BE2C (cell line): ENCODE measurements at regions not wholly inside any gene's neighbourhood (a gene's known extent, or its start where the extent isn't known, plus 50 kb on each side); places are given as distances from the start of the nearest gene placed in this dataset.

Experiments used
- DNase-seq: peaks from one replicate; pipeline ENCODE4 v3.0.0-alpha.2; 2020
- H3K27me3 ChIP-seq: fragments of 250-450 bp; sonication (Bioruptor Pico); 2 replicates; pipeline ENCODE4 v1.5.1; 2020; ENCODE audit warnings: mild to moderate bottlenecking
- H3K36me3 ChIP-seq: fragments of 250-450 bp; sonication (Bioruptor Pico); 2 replicates; pipeline ENCODE4 v1.5.1; 2020; ENCODE audit warnings: mild to moderate bottlenecking
- H3K4me1 ChIP-seq: fragments of 250-450 bp; sonication (Bioruptor Pico); 2 replicates; pipeline ENCODE4 v1.5.1; 2020
- H3K4me3 ChIP-seq: 2 replicates; pipeline ENCODE4 v1.5.1; 2011; ENCODE audit warnings: low read depth, low read length
- H3K9me3 ChIP-seq: fragments of 250-450 bp; sonication (Bioruptor Pico); 2 replicates; pipeline ENCODE4 v1.5.1; 2020
- TF ChIP-seq, protein P1 (sequence below): IDR thresholded peaks from 2 replicates; pipeline ENCODE4 v1.5.1; 2012; ENCODE audit warnings: mild to moderate bottlenecking, low read depth, low read length

DNA sequence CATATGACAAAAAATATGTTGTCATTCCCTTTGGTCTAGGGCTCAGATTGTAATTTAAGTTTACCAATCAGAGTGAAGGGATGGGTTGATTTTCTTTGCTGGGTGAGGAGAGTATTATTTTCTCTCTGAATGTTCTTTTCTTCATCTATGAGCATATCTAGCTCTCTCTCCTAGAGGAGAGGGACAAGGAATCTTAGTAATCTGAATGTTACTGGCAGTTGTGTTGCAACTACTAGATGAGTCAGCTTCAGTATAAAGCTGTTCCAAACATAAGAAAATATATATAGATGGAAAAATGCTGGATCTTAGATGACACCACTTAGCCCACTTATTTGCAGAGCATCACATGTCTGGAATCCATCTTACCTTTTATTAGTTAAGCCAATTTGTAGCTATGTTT lies 259.3 kb downstream of the TUSC1 start:
- TF ChIP-seq, protein P1, sequence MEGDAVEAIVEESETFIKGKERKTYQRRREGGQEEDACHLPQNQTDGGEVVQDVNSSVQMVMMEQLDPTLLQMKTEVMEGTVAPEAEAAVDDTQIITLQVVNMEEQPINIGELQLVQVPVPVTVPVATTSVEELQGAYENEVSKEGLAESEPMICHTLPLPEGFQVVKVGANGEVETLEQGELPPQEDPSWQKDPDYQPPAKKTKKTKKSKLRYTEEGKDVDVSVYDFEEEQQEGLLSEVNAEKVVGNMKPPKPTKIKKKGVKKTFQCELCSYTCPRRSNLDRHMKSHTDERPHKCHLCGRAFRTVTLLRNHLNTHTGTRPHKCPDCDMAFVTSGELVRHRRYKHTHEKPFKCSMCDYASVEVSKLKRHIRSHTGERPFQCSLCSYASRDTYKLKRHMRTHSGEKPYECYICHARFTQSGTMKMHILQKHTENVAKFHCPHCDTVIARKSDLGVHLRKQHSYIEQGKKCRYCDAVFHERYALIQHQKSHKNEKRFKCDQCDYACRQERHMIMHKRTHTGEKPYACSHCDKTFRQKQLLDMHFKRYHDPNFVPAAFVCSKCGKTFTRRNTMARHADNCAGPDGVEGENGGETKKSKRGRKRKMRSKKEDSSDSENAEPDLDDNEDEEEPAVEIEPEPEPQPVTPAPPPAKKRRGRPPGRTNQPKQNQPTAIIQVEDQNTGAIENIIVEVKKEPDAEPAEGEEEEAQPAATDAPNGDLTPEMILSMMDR: no peak
- Histone ChIP-seq H3K4me1 (no peaks in the 10 kb centered on the region), H3K9me3 (no peaks in the 10 kb centered on the region), H3K4me3 (no peak overlapping the region), H3K36me3 (no peaks in the 10 kb centered on the region), H3K27me3 (no peaks in the 10 kb centered on the region)
- DNase-seq: no peak

DNA sequence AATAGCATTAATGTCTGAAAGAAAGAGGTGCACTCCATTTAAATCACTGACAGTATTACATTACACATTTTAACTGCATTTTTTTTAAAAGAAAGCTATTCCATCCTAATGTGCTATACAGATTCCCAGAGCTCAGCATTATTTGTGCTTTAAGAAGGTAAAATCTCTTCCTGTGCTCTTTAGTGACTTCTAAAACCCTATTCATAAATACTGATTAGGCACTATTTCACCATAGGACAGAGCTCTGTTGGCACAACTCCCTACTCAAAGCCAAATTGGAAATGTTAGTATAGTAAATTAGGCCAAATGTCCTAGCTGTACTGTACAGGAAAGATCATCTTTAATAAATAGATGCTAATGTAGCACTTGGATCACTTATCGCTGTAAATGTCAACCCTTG lies 262.5 kb downstream of the TUSC1 start:
- Histone ChIP-seq H3K4me1 (no peaks in the 10 kb centered on the region), H3K36me3 (no peaks in the 10 kb centered on the region), H3K4me3 (no peak overlapping the region), H3K9me3 (no peaks in the 10 kb centered on the region), H3K27me3 (no peaks in the 10 kb centered on the region)
- TF ChIP-seq, protein P1: no peak
- no peak for DNase-seq

DNA sequence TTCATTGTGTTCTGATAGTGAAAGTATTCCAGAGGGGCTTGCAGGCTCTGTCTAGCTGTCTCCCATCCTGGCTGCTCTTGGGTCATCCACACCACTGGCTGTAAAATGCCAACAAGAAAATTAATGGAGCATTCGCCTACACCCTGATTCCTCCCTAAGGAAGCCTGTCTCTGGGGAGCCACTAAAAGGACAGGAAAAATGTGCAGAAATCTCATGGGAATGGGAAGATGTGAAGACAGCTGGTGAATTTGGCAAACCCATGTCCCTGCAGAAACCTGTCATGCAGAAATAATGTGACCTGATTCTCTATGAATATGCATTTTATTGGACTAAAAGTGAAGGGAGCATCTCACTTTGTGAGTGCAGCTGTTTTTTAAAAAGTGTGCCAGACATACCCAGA lies 265.6 kb downstream of the TUSC1 start:
- Histone ChIP-seq H3K9me3 (no peaks in the 10 kb centered on the region), H3K4me3 (no peak overlapping the region), H3K27me3 (no peaks in the 10 kb centered on the region), H3K4me1 (no peaks in the 10 kb centered on the region), H3K36me3 (no peaks in the 10 kb centered on the region)
- TF ChIP-seq, protein P1: no peak
- no peak for DNase-seq

DNA sequence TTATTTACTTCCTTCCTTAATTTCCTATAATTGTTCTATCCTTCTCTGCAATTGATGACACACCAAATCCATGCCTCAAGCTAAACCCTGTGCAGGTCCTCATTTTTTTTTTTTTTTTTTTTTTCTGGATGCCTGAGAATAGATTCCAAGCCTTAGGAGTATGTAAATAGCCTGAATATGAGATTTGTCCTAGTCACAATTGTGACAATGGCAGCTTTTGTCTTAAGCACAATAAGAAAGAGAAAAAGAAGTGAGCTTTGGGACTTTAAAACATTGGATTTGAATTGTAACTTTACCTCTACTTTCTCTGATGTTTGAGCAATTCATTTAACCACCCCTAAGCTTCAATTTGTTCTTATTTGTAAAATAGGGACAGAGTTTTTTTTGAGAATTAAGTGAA lies 280.5 kb downstream of the TUSC1 start:
- no peaks in the 10 kb centered on the region for H3K4me1 ChIP-seq
- DNase-seq: no peak
- TF ChIP-seq, protein P1: no peak
- H3K27me3 ChIP-seq: no peaks in the 10 kb centered on the region
- H3K9me3 ChIP-seq: no peaks in the 10 kb centered on the region
- no peak overlapping the region for H3K4me3 ChIP-seq
- H3K36me3 ChIP-seq: no peaks in the 10 kb centered on the region

DNA sequence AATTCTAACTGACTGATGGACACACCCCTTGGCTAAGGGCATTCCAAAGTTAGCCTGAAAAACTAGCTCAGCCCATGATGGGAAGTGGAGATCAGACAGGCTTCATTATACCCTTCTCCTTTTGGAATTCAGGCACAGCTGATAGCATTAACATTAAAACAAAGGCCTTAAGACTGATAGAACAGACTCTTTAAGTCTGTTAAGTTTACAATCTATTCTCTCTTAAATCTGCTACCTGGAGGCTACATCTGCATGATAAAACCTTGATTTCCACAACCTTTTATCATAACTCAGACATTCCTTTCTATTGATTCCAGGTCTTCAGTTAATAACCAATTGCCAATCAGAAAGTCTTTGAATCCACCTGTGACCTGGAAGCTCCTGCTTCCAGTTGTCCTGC lies 281.4 kb downstream of the TUSC1 start:
- Histone ChIP-seq H3K4me1 (no peaks in the 10 kb centered on the region), H3K9me3 (no peaks in the 10 kb centered on the region), H3K4me3 (no peak overlapping the region), H3K36me3 (no peaks in the 10 kb centered on the region), H3K27me3 (no peaks in the 10 kb centered on the region)
- TF ChIP-seq, protein P1: no peak
- DNase-seq: no peak

DNA sequence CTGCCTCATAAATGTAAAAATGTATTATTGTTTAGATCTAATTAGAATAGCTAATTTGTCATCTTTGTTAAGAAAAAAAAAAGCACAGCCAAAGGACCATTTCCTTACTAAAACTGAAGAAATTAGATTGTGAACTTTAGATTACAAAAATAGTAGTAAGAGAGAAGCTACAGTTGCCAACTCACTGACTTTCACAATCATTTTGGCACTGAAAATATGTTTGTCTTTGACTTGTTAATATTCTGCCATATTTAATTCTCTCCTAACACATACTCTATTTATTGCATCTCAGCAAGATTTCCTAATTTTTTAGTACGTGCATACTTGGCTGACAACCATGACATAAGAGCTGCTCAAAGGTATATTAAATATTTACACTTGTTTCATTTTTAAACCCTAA lies 297.1 kb downstream of the TUSC1 start:
- no peaks in the 10 kb centered on the region for H3K36me3 ChIP-seq
- no peaks in the 10 kb centered on the region for H3K27me3 ChIP-seq
- no peaks in the 10 kb centered on the region for H3K4me1 ChIP-seq
- DNase-seq: no peak
- no peaks in the 10 kb centered on the region for H3K9me3 ChIP-seq
- TF ChIP-seq, protein P1: no peak
- H3K4me3 ChIP-seq: no peak overlapping the region
